ENCODE measurements at regions not wholly inside any gene's neighbourhood (a gene's known extent, or its start where the extent isn't known, plus 50 kb on each side); places are given as distances from the start of the nearest gene placed in this dataset.

- TF ChIP-seq CTCF (IDR thresholded peaks at IDR 0.05) (no peak), POLR2A (IDR thresholded peaks at IDR 0.05) (no peak)
These were observed 191.1 kb downstream of the PTPRC start for GRCh38 chr1:198829944-198830343.
